HFF-Myc (cell line): ENCODE measurements at regions not wholly inside any gene's neighbourhood (a gene's known extent, or its start where the extent isn't known, plus 50 kb on each side); places are given as distances from the start of the nearest gene placed in this dataset.
"Not testable (repeated sequence)": the region's sequence is repeated elsewhere in the genome, so short reads cannot be mapped to it uniquely, and the experiment has no call there.

Experiments used
- DNase-seq: peaks from one replicate; pipeline ENCODE4 v3.0.0-alpha.2; 2011; ENCODE audit warnings: low read depth; ENCODE audit errors: extremely low read depth
- H3K4me3 ChIP-seq: replicated peaks from 2 replicates; pipeline ENCODE4 v1.5.1; 2011; ENCODE audit warnings: low read depth, mild to moderate bottlenecking, control low read depth, low read length
- CTCF ChIP-seq: IDR thresholded peaks from 2 replicates; pipeline ENCODE4 v1.5.1; 2012; ENCODE audit warnings: mild to moderate bottlenecking, low read depth, low read length, control low read depth; ENCODE audit errors: missing control alignments

- H3K4me3 ChIP-seq: no peak overlapping the region
- no peak for DNase-seq
- no peak for TF ChIP-seq CTCF
Measured at GRCh38 chr1:194026422-194026821, 840.0 kb upstream of the B3GALT2 start.

DNA sequence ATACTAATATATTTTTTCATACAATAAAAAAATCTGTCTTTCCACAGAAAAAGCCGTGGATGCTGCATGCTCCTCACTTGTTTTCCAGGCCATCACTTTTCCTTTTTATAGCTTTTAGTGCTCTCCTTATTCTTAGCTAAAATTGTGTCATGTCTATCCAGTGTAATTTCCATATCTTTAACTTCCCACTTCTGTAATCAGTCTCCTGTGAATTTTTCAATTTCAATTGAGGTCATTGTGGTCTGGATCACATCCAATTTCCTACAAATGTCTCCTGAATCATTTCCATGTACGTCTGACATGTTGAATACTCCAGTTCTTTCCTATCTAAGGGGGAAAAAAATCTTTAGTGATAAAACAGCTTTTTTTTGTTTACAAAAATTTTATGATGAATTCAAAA lies 838.2 kb upstream of the B3GALT2 start:
- no peak overlapping the region for H3K4me3 ChIP-seq
- DNase-seq: peak; percentile 21
- TF ChIP-seq CTCF: no peak

DNA sequence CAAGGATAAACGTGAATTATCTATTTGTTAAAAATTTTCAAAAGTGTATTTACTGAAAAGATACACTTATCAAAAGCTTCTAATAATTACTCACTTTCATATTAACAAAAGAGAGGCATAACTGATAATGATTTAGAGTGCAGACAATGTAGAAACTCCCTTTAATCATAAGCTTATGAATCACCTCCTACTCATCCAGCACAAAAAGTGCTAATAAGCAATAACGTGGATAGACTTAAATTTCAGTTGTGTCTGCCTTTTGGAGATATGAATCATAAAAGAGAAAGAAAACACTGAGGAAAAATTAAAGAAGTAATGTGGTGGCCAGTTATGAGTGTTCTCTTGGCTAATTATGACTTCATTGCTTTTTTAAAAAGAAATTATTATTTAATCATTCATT lies 827.6 kb upstream of the B3GALT2 start:
- DNase-seq: no peak
- H3K4me3 ChIP-seq: no peak overlapping the region
- TF ChIP-seq CTCF: no peak

- H3K4me3 ChIP-seq: no peak overlapping the region
- no peak for DNase-seq
- TF ChIP-seq CTCF: no peak
Measured at GRCh38 chr1:194013561-194013960, 827.1 kb upstream of the B3GALT2 start.

DNA sequence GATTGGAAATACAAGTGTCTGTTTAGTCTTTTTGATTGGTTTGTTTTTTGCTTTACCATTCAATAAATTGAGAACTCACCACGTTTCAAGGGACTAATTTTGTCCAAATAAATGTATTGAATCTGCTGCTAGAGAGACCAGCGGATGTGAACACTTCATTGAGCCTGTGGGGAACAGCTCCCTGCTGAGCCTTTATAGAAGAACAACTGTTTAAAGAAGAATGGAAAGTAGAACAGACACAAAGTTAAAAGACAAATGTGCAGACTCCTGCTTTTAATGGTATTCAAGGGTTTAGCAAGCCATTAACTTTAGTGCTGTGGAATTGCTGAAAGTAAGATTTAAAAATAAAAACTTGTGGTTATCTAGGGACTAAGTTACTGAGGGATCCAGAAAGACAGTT lies 817.7 kb upstream of the B3GALT2 start:
- TF ChIP-seq CTCF: no peak
- H3K4me3 ChIP-seq: no peak overlapping the region
- no peak for DNase-seq

DNA sequence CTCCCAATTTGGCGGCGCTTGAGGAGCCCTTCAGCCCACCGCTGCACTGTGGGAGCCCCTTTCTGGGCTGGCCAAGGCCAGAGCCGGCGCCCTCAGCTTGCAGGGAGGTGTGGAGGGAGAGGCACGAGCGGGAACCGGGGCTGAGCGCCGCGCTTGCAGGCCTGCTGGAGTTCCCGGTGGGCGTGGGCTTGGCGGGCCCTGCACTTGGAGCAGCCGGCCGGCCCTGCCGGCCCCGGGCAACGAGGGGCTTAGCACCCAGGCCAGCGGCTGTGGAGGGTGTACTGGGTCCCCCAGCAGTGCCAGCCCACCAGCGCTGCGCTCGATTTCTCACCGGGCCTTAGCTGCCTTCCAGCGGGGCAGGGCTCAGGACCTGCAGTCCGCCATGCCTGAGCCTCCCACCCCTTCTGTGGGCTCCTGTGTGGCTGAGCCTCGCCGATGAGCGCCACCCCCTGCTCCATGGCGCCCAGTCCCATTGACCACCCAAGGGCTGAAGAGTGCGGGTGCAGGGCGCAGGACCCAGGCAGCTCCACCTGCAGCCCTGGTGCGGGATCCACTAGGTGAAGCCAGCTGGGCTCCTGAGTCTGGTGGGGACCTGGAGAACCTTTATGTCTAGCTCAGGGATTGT lies 815.4 kb upstream of the B3GALT2 start:
- not testable (repeated sequence) for H3K4me3 ChIP-seq, DNase-seq

DNA sequence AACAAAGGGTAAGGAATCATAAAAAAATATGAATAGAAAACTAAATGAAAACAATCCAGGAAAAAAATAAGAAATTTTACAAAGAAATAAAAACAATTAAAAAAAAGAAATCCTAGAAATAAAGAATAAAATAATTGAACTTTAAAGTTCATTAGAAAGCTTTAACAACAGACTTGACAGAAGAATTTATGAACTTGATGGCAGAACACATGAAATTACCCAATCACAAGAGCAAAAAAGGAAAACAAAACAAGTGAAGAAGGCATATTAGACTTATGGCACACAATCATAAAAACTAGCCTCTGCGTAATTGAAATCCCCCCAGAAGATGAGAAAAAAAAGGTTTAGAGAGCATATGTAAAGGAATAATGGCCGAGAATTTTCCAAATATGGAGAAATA lies 802.5 kb upstream of the B3GALT2 start:
- no peak overlapping the region for H3K4me3 ChIP-seq
- no peak for TF ChIP-seq CTCF

GRCh38 chr1:193979219-193979618 lies 792.8 kb upstream of the B3GALT2 start:
- H3K4me3 ChIP-seq: no peak overlapping the region
- DNase-seq: no peak
- TF ChIP-seq CTCF: no peak

More for the DNA sequence above, 802.5 kb upstream of the B3GALT2 start:
- DNase-seq: no peak
